Fibroblast of skin of right biceps (primary cell): ENCODE measurements at regions not wholly inside any gene's neighbourhood (a gene's known extent, or its start where the extent isn't known, plus 50 kb on each side); places are given as distances from the start of the nearest gene placed in this dataset.
"Not testable (repeated sequence)": the region's sequence is repeated elsewhere in the genome, so short reads cannot be mapped to it uniquely, and the experiment has no call there.

Experiments
- DNase-seq: peaks from one replicate; pipeline ENCODE4 v3.0.0-alpha.2; 2013

GRCh38 chr4:122100508-122100907 lies 51.6 kb upstream of the BLTP1 start:
- no peak for DNase-seq

DNA sequence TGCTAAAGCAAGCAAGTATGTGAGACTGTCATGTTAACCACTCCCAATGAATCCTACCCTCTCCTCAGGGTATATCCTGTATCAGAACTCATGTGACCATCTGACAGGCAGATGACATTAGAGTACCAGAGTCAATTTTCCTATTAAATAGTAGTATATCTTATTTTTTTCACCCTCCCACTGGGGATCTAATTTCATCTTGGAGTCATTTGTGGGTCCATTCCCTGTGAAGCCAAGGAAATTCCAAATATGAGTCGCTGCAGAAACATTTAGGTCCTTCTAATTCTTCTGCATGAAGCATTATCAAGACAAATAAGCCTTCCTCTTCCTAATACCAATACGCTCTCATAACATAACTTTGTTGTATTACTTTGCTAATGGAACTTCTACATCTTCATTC lies 52.2 kb upstream of the BLTP1 start:
- peak; percentile 82 for DNase-seq

GRCh38 chr4:122091836-122092405 lies 60.2 kb upstream of the BLTP1 start:
- no peak for DNase-seq

DNA sequence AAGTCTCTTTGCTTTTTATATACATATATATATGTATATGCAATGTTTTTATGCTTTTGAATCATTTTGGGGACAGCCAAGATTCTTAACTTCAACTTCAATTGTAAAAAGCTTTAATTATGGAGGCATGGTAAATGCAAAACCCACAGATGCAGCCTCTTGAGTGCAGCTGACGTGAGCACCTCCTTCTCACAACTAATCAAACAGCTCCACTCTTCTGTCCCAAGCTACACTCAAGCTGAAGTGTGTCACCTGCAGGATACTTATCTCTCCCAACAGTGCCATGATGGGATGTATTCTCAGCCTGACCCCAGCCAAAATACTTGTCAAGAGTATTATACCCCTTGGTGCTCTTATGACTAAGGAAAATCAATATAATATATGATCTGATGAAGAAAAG lies 60.7 kb upstream of the BLTP1 start:
- DNase-seq = no peak

- DNase-seq = no peak
Measured at GRCh38 chr4:122090989-122091388, 61.1 kb upstream of the BLTP1 start.

DNA sequence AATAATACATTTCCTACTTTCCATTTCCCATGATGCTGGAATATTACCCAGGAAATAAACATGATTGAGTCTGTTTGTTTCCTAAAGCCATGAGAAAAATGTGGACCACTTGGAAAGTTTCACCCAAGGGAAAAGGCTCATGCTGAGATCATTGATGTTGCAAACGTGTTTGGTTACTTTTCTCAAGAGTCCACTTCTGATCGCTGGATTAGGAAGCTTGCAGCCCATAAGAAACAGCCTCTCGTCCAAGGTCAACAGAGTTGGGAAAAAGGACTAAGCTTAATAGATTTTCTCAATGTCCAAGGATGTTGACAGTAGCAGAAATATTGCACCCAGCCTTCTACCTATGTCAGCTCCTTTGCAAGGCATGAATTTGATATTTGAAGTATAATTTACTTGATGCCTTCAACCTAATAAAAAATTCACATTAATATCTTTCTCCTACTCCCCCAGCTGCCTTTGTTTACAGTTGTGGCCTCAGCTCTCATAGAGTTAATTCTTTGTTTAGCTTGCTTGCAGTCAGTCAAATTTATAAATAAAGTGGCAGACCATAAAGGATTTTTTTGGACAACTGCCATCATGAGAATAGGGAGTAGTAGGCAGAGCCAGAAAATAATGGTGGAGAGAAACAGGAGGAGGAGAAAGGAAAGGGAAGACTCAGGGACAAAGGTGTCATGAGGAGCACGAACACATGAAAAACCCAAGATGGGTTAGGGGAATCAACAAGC lies 65.6 kb upstream of the BLTP1 start:
- no peak for DNase-seq

DNA sequence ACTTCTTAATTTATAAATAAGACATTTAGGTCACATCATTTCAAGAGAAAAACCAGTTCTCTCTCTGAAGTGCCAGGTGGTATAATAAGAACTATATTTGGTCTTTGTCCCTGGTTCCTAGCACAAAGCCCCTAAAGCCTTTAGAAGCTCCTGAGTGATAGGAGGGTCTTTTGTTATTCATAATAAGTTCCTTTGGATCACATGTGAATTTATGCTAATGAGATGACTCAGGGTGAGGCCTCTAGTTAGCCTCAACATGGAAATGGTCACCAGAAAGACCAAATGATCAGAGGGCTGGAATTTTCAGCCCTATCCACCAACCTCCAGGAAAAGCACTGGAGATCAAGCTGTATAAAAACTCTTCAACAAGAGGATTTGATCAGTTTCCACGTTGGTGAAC lies 68.1 kb upstream of the BLTP1 start:
- no peak for DNase-seq

DNA sequence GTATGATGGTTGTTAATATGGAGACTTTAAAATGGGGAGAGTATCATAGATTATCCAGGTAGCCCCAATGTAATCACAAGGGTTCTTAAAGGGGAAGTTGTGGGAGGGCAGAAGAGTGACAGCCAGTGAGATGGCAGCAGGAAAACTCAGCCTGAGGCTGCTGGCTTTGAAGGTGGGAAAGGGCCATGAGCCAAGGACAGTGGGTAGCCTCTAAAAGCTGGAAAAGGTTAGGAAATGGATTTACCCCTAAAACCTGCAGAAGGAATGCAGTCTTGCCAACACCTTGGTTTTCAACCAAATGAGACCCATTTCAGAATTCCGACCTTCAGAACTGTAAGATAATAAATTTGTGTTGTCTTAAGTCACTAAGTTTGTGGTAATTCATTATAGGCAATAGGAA lies 68.8 kb upstream of the BLTP1 start:
- DNase-seq = no peak

DNA sequence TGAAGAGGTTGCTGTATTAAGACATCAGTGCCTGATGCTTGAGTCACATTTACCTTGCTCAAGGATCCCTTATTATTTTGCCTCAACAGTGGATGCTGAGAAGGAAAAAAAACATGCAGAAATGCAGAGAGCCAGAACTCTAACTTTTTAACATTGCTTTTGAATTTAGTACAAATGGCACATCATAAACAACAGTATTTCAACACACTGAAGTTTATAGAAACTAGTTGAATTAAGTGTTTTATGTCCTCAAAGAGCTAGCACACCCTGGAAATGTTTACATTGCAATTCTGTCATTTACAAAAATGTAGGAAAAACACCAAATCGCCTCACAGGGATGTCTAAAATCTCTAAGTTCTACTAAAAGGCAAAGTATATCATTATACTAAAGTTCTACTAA lies 69.5 kb upstream of the BLTP1 start:
- no peak for DNase-seq

- DNase-seq = not testable (repeated sequence)
Measured at GRCh38 chr4:122077653-122078052, 74.5 kb upstream of the BLTP1 start.

DNA sequence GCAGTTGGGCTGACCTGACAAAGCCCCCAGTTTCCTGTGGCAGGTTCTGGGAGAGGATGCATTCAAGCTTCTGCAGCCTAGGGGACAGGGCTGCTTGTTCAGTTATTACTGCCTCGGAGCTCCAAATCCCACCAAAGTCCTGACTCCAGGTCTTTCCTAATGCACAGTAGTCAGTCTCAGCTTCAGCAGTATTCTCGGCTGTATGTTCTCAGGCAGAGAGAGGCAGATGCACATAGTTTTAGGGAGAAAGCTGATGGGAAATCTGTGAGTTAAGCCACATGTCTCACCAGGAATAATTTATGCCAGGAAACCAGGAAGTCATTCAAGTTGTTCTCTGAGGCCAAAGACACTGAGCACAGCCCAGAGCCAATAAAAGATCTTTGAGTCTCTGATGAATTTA lies 75.3 kb upstream of the BLTP1 start:
- DNase-seq = peak; percentile 36

DNA sequence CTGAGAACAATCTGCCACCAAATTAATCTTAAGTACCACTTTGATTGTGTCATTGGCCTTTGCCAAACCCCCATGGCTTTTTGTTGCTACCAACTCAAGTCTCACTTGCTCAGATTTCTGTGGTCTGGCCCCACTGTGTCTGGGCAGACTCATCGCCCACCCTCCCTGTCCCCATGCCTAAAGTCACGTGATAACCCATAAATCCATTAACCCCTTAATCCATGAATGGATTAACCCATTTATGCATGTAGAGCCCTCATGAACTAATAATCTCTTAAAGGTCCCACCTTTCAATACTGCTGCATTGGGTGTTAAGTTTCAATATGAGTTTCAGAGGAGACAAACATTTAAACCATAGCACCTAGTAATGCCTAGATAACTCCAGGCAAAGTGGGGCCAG lies 78.5 kb upstream of the BLTP1 start:
- DNase-seq = no peak

DNA sequence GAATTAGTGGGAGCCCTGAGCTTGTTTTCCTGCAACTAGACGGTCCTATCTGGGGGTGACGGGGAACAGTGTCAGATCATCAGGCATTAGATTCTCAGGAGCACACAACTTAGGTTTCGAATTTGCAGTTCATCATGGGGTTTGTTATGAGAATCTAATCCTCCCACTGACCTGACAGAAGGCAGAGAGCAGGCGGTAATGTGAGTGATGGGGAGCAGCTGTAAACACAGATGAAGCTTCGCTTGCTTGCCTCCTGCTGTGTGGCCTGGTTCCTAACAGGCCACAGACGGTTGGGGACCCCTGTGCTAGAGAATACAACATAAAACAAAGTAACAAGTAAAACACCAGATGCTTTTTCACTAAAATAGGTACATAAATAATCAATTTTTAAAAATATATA lies 86.2 kb upstream of the BLTP1 start:
- no peak for DNase-seq

DNA sequence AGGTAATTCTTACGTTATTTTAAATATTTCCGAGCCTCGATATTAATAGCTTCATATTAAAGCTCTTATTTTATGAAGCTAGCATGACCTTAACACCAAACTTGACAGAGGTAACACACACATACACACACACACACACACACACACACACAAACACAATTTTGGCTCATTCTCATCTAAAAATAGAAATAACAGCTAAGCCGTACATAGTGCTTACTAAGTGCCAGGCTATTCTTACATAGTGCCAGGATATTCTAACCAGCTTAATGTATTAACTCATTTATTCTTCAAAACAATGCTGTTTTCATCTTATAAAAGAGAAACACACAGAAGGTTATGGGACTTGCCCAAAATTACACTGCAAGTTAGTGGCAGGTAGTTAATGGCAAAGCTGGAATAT lies 87.0 kb upstream of the BLTP1 start:
- DNase-seq = no peak

- no peak for DNase-seq
Measured at GRCh38 chr4:122053186-122053585, 98.9 kb upstream of the BLTP1 start.

GRCh38 chr4:122052677-122053076 lies 99.5 kb upstream of the BLTP1 start:
- DNase-seq = no peak

GRCh38 chr4:122050841-122051240 lies 99.0 kb upstream of the TRPC3 start:
- no peak for DNase-seq

DNA sequence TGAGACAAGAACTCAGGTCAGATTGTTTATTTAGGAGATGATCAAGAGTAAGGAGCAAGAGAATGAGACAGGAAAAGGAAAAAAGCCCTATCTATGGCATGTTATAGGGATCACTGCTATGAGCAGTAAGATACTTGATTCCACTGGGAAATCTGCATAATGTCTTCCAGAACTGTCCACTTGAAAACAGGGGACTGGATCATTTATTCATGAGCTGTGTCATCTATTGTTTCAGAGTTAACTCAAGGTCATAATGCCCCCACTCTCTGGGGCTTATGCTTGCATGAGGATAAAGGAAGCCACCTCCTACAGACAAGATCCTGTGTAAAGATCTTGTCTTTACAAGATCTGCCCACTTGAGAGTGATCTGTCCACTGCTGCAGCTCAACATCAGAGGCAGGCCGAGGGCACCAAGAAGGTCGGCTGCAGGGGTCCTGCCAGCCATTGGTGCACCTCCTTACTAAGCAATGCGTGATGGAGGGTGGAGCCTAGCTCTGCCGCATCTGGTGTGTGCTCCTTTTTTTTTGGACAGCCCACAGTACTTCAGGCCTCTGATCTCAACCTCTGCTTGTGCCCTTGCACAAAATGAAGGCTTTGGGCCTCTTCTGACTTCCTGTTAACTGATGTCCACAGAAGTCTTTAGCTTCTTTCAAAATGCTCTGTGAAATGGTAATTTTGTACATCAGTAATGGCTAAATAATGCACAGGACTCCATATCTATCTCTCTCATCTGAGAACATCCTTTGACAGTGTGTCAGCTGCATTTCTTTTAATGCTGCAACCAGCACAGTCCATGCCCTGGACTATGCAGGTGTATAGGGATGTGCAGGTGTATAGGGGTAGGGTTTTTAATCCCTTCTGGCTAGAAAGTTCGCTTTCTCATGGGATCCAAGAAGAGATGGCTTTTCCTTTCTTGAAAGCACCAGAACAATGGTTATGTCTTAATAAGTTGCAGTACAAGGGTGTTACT lies 95.9 kb upstream of the TRPC3 start:
- DNase-seq = no peak

DNA sequence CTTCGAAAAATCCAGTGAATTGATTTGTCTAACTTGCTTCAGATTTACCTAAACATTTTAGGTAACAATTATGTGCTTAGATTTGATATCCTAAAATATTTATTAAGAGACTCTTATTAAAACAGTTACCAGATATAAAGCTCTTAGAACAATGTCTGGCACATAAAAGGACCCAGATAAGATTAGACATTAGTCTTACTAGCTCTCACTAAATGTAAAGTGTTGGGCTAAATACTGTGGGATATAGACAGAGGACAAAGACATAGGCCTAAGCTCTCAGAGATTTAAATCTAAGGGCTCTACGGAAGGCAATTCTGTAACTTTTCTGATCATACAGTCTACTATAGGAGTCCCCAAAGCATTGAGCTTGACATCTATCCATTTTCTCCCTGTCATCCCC lies 94.4 kb upstream of the TRPC3 start:
- no peak for DNase-seq

GRCh38 chr4:122045533-122045932 lies 93.7 kb upstream of the TRPC3 start:
- DNase-seq = peak; percentile 98

DNA sequence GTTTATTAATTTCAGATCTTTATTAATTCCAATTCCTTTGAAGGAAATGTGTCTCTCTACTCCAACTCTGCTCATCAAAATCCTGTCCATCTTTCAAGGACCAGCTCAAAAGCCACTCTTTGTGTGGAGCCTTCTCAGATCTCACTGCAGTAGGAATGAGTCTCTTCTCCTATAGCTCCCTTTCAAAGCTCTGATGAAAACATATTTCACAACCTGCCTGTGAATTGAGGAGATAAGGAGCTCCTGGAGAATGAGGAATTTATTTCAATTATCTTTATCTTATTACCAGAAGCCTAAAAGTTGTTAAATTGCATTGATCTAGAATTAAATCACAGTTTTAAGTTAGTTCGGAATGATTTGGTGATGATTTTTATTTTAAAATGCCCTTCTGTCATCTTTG lies 92.6 kb upstream of the TRPC3 start:
- DNase-seq = no peak

- DNase-seq = no peak
Measured at GRCh38 chr4:122041312-122041711, 89.5 kb upstream of the TRPC3 start.

DNA sequence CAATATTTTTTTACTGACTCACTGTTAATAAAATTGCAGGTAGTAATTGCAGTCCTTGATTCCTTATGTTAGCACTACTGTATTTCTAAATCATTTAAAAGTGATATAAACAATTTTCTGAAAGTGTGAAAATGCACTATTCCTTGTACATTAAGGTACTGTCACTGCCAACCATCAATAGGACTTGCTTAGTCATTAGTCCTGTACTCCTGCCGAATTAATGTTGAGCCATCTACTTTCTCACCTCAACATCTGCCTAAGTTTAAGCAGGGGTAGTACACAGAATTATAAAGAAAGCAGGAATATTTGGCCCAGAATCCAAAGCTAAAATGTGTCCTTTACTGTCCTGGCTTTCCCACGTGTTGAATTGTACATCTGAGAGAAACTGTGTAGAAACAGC lies 87.0 kb upstream of the TRPC3 start:
- DNase-seq = no peak

DNA sequence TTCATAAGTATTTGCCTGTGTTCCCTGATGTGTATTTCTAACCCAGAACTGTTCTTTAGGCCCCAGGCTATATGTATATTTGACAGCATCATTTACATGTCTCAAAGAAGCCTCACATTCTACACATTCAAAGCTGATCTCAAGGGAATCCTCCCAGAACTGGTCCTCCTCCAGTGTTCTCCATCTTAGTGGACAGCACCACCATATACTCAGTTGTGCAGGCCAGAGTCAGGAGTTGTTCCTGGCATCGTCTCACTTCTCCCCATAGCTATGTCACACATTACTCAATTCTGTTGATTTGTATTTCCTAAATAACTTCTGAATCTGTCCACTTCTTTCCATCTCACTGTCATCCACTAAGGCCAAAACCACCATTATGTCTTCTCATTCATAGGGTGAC lies 82.8 kb upstream of the TRPC3 start:
- DNase-seq = no peak
